GM18867 (cell line): ENCODE measurements at regions not wholly inside any gene's neighbourhood (a gene's known extent, or its start where the extent isn't known, plus 50 kb on each side); places are given as distances from the start of the nearest gene placed in this dataset.

Experiments
- ATAC-seq: cut with Tn5 transposase; IDR thresholded peaks from one replicate; pipeline ENCODE4 v1.9.1; 2021; ENCODE audit warnings: mild to moderate bottlenecking, moderate library complexity; ENCODE audit not compliant: unreplicated experiment

- ATAC-seq: no peak
Observed at GRCh38 chr6:137277971-137278637, 58.9 kb upstream of the IFNGR1 start.

GRCh38 chr6:137272403-137272802, 53.2 kb upstream of the IFNGR1 start:
- no peak for ATAC-seq

DNA sequence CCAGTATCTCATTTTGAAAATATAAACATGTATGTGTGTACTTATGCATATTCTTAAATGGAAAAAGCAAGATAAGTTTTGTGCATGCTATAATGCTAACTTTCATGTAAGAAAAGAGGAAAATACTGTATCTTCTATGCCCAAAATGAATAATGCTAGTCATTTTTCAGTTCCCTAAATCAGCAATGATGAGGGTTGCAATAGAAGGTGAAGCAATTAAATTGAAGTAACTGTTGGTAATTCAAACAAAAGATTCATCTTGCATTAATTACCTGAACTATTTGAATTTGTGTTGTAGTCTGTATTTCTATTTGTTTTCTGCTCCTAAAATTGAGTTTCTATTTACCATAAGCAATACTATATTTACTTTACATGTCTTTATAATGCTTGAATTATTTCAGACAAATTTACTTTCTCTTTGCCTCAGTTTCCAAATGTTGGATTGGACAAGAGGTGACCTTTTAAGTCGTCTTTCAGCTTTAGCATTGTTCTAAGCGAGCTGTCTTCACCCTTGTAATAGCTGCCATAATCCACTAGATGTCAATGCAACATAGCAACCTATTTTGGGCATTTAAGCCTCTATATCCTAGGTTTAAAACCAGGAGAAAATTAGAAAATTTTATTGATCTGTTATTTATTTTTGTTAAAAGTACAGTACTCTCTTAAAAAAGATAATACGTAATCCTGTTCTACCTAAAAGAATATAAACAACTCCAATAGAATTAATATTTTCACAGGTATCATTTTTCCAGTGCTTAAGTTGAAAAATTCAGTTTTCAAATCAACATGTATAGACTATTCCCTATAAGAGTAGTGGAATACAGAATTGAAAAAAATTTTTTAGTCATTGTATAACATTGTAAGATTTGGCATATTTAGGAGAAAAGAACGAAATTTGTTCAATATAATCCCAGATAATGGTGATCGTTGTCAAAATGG, 52.3 kb upstream of the IFNGR1 start:
- ATAC-seq: peak; percentile 58

DNA sequence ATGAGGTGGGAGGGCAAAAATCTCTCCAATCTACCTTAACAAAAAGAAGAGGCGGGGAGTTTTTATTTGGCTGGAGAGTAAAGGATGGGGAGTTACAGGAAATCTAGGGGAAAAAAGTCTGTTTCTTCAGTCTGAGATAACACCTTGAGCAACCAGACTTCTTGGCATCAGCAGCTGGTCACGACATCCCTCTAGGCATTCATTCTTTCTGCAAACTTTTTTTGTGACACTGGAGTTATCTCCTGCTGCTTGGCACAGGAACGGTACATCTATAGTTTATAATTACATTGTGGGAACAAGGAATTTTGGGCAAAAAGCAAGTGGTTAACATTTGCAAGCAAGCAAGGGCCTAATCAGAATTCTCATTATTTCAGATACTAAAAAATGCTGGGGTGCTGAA, 50.6 kb upstream of the IFNGR1 start:
- ATAC-seq: no peak

GRCh38 chr6:137269347-137269746, 50.2 kb upstream of the IFNGR1 start:
- ATAC-seq: no peak
